GM20000 (cell line): ENCODE measurements at regions not wholly inside any gene's neighbourhood (a gene's known extent, or its start where the extent isn't known, plus 50 kb on each side); places are given as distances from the start of the nearest gene placed in this dataset.

Source experiments
- DNase-seq: peaks from one replicate; pipeline ENCODE4 v3.0.0; 2012; ENCODE audit warnings: low spot score
- TF ChIP-seq, protein P1 (sequence below): IDR thresholded peaks from 2 replicates; pipeline ENCODE4 v1.5.1; 2012; ENCODE audit warnings: mild to moderate bottlenecking, control low read depth; ENCODE audit errors: extremely low read depth, missing control alignments

DNA sequence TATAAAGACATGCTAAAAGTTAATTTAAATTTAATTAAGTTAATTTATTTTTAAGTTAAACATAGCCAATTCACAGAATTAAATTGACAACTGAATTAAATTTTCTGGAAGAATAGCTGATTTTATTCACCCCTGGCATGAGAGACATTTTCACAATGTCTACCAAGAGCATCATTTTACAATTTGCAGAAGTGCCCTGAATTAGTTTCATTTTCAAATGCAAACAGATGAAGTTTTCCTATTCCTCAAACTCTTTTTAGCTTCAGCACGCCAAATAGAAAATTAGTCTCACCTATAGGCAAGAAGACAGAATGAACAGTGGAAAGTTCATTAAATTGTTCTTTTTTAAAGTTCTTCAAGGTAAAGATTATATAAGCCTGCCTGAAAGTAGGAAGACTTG is 259.3 kb downstream of the ZBBX start:
- TF ChIP-seq, protein P1, sequence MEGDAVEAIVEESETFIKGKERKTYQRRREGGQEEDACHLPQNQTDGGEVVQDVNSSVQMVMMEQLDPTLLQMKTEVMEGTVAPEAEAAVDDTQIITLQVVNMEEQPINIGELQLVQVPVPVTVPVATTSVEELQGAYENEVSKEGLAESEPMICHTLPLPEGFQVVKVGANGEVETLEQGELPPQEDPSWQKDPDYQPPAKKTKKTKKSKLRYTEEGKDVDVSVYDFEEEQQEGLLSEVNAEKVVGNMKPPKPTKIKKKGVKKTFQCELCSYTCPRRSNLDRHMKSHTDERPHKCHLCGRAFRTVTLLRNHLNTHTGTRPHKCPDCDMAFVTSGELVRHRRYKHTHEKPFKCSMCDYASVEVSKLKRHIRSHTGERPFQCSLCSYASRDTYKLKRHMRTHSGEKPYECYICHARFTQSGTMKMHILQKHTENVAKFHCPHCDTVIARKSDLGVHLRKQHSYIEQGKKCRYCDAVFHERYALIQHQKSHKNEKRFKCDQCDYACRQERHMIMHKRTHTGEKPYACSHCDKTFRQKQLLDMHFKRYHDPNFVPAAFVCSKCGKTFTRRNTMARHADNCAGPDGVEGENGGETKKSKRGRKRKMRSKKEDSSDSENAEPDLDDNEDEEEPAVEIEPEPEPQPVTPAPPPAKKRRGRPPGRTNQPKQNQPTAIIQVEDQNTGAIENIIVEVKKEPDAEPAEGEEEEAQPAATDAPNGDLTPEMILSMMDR = no peak
- no peak for DNase-seq

DNA sequence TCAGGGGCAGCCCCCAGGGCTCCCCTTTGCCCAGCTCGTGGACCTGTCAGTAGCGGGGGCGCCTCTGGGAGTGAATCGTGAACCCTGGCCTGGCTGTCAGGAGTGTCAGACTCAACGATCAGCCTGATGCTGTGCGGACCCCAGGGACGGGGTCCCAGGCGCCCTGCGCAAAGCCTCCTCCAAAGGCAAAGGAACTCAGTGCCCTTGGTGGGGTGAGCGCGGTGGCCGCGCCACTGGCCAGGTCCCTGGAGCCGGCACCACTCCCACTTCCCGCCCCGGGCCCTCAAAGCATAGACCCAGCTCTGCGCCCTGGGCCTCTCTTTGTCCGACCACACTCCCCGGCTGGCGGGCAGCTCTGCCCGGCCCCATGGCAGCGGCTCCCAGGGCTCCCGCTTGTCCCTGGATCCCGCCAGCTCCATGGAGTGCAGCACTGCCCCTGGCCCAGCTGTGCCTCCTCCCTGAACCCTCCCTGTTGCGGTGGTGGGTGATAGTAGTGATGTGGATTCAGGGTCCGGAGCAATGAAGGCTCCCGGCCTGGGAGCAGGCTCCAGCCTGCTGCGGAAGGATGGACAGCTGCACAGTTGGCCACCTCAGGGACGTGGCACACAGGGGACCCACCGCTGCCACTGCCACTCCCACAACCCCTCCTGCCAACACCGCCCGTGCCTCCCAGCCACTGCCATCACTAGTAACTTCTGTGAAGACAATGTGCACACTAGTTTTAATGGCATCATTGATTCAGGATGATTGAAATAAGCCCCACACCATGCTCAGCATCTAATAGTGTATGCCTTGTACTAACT is 263.8 kb downstream of the ZBBX start:
- DNase-seq = no peak
- TF ChIP-seq, protein P1 = no peak

DNA sequence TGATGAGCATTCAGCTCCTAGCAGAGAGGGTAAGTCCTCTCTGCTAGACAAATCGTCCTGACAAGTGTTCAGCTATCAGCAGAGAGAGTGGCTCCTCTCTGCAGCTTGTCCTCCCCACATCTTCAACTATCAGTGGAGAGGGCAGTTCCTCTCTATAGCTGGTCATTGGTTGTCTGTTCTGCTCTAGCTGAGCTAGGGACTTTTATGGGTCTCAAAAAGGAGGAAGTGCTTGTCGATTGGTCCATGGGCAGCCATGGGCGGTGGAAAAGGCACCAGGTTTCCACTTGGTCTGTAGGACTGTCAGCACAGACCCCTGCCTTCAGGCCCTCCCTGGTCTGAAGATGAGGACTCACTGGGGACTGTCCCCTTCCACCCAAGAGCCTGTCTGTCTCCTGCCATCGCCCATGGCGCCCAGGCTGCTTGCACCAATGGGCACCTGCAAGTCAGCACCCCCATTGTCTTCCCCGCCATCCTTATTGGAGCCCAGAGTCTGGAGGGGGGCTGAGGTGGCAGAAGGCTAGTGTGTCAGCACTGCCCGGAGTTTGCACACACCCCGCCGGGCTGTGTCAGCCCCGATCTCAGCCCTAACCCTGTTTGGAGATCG is 264.7 kb downstream of the ZBBX start:
- DNase-seq = no peak
- TF ChIP-seq, protein P1 = no peak

DNA sequence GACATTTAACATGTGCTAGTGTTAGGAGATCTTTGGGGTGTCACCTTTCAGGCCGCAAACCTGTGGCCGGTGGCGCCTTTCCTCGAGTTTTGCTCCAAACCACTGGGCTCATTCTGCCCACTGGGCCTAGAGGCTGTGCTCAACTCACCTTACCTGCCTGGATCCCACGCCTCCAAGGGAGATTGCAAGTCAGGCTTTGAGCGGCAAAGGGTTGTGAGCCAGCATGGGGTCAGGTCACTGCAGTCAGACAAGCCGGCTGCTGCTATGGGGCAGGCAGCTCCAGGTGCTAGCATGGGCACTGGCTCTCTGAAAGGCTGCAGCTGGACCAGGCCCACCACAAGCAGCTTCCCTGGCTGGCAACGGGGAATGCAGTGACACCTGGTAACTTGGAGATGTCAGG is 265.5 kb downstream of the ZBBX start:
- TF ChIP-seq, protein P1 = no peak
- no peak for DNase-seq

DNA sequence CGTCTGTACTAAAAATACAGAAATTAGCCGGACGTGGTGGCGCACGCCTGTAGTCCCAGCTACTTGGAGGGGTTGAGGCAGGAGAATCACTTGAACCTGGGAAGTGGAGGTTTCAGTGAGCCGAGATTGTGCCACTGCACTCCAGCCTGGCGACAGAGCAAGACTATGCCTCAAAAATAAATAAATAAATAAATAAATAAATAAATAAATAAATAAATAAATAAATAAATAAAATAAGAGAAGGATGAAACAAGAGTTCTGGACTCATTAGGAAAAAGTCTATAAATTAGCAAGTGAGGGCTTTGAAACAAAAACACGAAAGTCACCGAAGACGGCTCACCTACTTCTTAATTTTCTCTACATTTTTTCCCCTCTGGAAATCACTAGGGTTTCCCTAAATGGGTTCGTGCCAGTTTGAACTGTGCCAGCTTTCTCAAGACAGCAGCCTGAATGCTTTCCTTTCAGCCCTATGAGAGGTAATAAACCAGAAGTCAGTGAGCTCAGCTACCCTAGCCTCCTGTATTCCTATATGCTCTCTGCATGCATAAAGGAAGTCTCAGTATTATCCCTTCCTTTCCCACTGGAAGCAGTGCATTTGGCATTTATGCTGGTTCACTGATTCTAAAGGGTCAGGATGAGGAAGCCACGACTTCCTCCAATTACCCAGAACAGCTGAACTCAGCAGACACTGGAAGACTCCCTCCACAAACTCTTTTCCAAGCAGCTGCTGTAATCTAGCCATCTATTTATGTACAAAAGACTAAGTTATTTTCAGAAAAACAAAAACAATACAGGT is 266.9 kb downstream of the ZBBX start:
- TF ChIP-seq, protein P1 = no peak
- no peak for DNase-seq

DNA sequence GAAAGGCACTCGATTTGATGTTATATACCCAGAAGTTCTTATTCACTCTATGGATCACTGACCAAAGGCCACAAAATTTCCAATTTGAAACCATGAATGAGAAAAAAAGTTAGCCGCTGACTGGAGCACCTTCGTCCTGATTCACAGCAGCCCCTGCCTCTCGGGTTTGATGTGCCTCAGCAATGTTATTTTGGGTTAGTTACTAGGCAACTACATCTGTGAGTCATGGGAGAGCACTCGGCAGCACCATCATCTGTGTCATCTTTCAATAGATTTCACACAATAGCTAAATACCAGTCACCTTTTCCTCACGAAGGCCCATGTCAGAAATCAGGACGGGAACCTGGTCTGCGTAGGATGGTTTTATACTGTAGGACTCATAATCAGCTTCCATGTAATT is 269.2 kb downstream of the ZBBX start:
- TF ChIP-seq, protein P1 = no peak
- DNase-seq = no peak

DNA sequence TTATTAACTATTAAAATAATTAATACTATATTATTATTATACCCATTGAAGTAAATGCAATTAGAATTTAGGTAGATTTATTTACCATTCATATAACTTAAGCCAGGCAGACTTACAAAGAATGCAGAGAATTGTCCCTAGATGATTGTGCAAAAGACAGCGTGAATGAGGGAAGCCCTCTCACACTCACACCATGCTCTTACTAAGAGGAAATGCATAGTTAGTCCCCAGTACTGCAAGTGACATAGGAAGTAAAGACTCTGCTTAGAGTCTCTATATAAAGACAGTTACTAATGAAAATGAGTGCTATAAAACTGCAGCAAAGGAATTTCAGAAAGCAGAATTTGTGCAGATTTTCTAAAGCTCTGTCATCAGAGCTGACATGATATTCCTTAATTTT is 270.4 kb downstream of the ZBBX start:
- no peak for DNase-seq
- TF ChIP-seq, protein P1 = no peak
